ENCODE measurements at regions not wholly inside any gene's neighbourhood (a gene's known extent, or its start where the extent isn't known, plus 50 kb on each side); places are given as distances from the start of the nearest gene placed in this dataset.

DNA sequence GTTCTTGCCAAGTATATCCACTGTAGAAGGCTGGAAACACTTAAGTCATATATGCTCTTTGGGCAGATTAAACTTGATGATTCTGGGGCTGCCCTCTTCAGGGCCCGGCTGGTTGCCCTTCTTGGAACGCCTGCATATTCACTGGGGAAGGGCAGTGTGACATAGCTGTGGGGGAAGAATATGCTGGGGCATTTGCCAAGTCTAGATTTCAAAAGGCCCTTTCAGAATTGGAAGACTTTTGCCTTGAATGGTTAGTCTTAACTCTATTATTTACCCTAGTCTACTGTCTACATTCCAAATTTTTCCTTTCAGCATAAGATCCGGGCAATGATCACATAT lies 161.2 kb upstream of the PITX1 start:
- no peak for DNase-seq

DNA sequence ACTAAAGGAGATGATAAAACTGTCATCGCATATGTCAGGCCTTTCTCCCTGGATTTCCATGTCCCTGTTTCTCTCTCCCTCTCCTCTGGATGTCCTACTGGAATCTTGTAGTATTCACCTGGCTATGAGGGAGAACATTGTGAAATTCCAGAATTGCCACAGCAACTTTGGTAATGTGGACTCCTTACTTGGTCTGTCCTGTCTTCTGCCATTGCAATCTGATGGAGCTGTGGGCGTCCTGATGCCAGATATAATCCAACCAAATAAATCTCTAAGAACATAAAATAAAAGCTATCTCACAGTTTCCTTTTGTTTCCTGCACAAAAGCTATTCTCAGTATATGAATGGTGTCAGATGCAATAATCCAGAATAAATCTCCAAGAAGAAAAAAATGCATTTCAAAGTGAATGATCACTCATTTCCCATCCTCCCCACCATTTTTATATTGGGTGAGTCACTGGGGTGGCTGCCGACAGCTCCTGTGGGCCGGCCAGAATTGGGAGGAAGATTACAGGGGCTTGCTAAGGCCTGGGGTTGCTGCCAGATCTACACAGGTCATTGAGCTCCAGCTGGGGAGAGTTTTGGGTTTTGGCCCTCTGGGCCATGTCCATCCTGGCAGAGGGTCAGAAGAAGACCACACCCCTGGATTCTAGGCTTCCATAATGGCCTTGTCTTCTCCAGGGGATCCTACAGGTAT lies 160.7 kb upstream of the PITX1 start:
- DNase-seq: no peak

DNA sequence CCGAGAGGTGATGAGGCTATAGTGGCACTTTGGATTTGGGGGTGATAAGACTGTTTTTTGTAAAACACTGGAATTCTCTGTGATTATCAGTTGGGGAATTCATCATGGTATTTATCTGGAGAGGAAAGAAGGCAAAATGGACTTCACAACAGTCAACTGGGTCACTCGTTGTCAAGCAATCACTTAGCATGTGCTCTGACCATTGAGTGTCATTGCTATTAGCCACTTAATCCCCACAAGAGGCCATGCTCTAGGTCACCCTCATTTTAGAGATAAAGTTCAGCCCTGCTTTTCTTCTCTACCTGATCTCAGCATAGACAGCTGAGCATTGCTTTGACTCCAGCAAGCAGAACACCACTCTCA lies 160.1 kb upstream of the PITX1 start:
- DNase-seq: no peak

DNA sequence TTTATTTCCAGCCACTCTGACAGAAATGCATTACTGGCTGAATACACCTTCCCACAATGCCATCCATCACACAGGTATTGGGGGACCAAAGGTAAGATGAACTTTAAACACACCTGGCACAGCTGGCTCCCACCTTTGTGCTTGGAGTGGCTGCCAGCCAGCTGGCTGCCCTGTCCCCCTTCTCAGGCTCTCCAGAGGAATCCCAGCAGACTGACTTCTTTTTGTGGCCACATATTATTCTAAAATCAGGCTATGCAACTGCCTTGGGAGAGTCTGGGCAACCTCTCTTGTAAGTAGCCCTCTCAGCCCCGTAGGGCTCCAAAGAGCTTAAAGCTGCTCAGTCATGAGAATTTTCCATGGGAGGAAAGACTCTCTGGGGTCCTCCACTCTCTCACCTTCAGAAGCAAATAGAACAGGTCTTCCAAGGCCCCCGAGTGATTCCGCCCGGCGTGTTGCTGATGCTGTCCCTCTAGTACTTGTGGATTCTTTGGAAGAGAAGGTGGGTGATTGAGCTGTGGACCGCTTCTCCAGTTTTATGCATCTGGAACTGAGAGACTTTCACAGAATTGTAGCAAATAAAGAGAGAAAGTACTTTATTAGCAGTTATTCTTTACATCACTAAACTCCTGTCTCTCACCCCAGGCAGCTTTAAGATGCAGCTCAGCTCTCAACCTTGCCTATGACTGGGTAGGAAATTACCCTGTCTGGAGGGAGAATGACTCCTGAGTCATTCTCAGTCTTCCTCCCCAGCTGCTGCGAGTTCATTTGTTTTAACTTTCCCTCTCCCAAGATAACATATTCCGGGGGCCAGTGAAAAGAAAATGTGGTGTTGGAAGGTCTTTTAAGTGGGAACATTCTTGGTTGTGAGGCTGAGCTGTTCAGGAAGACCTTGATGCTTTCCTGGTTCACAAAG lies 159.4 kb upstream of the PITX1 start:
- no peak for DNase-seq

DNA sequence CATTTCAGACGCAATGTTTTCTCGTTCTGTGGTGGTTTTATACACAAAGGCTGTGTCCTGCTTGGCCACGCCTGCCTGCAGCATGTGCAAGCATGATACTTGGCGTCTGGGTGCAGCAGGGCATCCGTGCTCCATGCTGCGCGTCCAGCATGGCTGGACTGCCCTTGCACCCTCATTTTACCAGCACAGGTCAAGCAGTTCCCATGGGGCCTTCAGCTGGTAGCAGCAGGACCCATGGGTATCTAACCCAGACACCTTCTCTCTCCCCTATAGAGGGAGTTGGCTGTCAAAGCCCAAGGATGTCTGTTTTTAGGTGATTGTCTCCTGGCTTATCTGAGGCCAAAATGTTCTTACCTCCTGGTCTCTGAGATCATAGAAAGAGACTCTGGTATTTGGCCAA lies 158.3 kb upstream of the PITX1 start:
- DNase-seq: no peak

DNA sequence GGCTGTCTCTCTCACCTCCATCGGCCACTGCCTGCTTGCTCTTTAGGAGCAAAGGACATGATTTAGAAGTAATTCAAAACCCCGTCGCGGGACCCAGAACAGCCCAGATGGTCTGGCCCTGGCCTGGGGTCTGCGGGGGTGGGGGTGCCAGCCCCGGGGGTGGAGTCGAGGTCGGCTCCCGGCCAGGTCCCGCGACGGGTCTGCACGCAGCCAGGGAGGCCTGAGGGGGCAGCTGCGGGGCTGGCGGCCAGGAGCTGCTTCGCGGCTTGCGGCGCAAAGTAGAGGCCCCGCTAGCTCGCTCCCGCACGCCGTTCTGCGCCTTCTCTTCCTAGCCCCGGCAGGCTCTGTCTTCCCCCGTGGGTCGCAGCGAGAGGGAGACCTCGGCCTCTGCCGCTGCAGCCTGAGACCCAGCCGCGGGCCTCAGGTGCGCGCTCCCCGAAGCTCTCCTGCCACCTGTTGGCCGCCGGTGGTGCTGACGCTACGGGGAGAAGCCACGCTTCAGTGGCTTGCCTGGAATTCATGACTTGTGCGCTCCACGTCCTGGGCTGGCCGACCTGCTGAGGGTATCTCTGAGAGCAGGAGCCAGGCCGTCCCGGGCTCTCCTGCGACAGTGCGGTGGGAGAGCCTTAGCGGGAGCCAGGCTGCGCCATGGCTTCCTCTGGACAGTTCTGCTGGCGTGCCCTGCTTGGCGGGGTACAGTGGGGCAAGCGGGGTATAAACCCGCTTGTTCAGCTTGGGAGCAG lies 157.2 kb upstream of the PITX1 start:
- DNase-seq: peak; percentile 74

DNA sequence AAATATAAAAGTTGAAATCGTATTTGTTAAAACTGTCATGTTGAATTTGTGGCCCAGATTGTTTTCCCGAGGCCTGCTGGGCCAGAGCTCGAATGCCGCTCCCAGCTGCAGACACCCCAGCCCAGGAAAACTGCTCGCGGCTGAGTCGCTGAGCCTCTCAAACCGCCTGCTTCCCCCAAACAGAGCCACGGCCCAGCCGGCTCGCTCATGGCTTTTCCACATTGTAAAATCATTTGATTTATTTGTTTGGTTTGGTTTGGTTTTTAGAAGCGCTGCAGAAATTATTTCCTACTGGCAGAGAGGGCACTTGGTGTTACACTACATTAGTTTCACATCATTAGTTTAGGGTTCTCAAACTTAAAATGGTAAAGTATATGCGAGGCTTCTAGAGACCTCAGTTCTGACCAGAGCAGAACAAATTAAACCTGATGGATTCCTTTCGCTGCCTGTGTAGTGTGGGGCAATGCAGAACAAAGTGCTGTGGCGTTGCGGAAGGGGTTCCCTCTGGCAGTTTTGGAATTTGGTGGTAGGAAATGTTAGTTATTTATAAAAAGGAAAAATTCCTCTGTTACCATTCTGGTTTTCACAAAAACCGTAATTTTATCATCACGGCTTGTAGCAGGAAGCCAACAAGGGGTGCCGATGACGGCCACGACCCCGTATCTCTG lies 156.5 kb upstream of the PITX1 start:
- no peak for DNase-seq

DNA sequence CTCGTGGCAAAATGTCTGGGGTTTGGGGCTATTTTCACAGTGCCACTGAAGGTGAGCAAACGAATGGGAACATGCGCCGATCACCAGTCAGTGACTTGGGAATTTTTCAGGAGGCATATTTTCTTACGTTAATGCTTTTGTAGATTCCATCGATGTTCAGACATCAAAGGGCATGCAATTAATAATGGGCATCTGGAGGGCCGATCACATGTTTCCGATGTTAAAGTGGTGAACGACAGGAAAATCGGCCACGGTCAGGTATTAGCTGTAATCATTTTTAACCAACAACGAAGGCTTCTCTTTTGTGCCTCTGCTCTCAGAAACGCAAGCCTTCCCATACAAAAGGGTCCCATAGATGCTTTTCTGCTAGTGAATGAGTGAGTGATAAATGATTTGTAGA lies 155.0 kb upstream of the PITX1 start:
- no peak for DNase-seq

DNA sequence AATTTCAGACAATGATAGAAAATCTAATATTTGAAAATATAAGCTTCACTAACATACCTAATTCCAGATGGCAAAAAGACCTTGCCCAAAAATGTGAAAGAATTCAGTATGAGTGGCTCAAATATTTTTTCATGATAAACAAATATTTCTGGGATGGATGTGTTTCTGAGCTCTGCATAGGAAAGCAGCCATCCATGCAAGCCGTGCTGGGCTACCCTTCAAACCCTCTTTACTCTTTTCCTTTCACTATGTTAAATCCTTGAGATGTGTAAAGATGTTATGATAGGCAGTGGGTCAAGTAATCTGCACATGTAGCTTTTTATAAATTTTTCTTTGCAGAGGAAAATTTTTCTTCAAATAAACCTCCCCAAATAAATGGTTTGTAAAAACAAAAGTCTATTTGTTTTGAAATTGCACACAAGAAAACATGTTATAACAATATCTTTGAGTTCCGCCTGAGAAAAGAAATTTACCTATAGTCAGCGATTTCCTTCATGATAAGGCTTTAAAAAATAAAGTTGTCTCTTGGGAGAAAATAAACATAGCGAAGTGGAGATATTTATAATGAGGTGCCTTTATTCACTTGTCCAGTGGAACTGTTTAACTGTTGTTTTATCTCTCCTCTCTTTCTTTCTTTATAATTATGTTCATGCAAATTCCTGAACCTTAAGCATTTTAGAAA lies 154.3 kb upstream of the PITX1 start:
- no peak for DNase-seq

DNA sequence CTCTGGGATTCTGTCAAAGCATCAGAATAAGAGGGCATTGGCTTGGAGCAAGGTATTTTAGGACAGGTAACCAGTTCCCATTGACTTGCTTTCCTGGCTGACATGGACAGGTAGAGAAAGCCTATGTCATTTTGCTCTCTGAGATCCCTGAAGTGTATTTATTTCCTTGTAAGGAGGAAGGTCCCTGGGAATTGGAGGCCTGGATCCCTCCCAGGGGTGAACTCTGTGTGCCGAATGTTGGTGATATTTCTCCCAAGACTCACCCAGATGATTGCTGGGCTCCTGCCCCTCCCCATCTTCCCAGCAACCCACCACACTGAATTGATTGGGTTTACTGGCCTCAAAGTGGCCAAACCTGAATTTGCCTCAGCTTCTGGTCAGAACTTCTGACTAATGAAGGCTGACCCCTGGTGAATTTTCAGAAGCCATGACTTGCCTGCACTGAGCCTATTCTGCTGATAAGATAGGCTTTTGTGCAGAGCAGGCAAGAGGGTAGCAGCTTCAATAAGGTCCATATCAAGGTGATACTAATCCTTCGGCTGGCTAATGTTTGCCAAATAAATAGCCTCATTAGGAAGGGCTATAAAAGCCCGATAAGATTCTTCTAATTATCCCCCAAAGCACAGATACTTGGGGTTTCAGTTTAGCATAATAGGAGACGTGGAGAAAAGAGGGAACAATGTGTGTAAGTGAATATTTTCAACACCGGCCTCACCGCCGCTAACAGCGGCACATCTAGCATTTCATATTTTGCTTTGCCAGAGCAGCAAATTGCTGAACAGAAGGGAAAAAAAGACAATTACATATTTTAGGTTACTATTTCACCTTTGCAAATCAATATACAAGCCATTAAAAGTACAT lies 152.9 kb upstream of the PITX1 start:
- DNase-seq: no peak

DNA sequence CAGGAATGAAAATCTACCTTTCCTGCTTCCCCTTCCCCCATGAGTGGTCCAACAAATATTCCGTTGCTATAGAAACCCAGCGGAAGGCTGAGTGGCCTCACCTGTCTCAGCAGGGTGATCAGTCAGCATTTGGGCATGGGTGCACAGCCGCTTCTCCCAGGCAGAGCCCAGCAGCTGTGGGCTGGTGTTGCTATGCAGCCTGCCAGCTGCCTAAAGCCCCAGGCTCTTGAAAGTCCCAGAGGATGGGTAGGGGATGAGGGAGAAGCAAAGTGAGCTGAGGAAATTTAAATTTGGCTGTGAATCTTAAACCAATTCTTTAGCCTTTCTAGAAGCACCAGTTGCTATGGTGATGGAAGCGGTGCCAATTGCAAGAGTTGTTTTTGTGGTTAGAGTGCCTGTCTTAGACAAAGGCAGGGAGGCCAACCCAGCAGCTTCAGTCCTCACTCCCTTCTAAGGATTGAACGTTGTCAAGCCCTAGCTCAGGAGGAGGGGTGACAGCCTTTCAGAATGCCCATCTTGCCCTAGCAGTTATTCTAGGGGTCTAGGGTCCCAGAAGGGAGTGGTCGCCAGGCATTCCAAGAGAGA lies 151.5 kb upstream of the PITX1 start:
- no peak for DNase-seq

DNA sequence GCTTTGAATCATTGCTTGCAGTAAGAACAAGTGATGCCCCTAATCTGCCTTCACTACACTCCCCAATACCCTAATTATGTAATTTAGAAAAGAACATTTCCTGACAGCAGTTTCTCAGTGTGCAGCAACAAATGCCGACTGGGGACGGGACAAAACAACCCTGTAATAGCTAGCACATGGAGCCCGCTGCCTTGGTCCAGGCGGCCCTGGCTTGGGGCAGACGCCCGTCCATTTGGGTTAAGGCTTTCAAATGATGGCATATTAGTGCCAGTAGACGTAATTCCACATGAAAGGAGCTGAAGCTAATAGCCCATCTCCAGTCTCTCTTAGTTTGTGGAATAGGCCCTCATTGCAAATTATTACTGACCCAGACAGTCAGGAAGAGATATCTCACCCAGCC lies 150.6 kb upstream of the PITX1 start:
- no peak for DNase-seq

DNA sequence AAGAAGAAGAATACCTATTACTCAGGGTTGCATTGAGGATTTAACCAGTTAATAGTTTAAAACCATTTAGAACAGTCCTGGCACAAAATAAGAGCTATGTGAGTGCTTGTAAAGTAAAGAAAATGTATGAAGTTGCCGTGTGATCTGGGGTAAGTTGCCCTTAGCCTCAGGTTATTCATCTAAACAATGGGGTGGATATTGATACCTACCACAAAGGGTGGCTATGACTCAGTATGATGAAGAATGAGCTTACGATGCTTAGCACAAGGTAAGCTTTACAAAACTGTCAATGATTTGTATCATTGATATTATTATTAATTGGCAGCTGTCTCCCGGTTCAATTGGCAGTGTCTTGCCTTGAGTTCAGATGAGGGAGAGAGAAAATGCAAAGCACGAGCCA lies 149.4 kb upstream of the PITX1 start:
- DNase-seq: no peak

DNA sequence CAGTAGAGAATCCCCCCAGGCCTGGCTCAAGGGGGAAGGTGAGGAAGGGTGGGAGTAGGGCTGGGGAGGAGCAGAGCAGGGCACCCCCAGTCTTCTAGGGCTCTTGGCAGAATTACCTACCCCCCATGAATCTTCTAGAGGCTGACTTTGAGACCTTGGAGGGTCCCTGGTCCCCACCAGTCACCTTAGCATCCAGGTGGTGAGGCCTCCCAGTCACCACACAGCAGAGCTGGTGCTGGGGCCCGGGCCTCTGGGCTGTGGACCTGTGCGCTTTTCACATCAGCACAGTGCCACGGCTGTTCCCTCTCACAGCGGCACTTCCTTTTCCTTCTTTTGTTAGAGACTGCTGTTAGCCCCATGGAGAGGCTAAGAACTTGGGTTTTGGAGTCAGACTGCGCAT lies 148.6 kb upstream of the PITX1 start:
- DNase-seq: no peak

DNA sequence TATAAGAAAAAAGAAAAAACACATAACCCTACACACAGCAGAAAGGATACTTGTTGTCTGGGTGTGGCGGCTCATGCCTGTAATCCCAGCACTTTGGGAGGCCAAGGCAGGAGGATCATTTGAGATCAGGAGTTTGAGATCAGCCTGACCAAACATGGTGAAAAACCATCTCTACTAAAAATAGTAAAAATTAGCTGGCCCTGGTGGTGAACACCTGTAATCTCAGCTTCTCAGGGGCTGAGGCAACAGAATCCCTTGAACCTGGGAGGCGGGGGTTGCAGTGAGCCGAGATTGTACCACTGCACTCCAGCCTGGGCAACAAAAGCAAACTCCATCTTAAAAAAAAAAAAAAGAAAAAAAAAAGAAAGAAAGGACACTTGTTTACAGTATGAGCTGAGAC lies 147.6 kb upstream of the PITX1 start:
- no peak for DNase-seq

DNA sequence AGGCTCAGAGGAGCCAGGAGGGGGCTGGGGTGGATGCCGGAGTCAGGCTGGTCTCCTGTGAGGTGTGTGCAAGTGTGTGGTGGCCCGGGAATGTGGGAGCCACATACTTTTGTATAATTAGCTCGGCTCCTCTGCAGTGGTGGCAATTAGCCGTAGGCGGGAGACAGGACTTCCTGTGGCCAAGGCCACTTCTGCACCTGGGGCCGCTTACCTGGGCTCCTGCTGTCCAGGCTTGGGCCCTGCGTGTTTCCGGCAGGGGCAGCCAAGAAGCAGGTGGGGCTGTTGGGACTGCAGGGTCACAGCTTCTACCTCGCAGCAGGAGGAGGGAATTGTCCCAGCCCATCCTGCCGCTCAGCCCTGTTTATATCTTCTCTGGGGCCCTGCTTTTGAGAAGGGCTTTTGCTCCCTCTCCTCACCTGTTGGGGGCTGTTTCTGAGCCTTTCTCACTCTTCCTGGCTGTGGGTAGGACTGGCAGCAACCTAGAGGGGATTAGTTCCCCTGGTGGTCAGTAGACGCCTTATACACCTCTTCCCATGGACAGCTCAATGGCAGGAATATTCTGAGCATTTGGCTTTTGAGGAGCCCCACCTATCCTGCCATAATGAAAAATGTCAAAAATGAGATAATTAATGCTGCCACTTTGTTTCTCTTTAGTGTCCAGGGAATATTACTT lies 145.4 kb upstream of the PITX1 start:
- DNase-seq: no peak

DNA sequence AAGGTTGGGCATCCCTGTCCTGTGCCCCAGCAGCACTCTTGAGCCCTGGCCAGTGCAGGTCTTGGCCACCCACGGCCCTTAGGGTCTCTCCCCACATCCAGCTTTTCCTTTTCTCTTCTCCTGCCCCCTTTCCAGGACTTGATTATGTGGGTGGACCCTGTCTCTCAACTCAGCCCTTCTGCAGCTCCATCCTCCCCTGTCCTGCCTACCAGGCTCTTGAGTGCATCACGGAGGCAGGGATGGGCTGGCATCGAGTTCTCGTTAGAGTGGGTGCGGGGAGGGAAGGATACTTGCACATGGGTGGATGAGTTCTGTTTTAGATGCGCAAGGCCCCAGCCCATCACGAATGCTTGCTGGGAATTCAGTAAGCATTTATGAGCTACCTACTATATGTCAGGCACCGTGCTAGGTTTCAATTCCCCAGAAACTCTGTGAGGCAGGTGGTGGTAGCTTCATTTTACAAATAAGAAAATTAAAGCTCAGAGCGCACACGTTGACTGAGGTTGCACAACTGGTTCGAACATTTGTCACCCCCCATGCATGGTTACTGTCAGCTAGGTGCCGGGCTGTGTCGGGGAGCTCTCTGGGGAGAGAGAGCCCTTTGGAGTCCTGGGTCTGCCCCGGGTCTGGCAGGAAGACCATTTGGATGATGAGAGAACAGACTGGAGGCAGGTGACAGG lies 144.6 kb upstream of the PITX1 start:
- no peak for DNase-seq

DNA sequence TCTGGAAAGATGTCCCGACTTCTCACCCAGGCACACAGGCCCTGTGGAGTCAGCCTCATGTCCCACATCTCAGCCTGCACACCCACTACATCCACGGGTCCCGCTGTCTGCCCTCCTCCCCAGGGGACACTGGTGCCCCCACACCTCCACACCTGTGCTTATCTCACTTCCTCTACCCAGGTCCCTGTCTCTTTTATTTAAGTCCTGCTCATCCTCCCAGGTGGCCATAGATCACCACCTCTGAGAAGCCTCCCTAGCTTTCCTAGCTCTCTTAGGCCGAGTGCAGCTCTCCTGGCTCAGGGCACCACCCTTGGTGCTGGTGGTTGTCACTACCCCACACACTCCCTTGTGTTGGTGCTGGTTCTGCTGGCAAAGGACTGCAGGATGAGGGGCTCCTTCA lies 143.6 kb upstream of the PITX1 start:
- no peak for DNase-seq

DNA sequence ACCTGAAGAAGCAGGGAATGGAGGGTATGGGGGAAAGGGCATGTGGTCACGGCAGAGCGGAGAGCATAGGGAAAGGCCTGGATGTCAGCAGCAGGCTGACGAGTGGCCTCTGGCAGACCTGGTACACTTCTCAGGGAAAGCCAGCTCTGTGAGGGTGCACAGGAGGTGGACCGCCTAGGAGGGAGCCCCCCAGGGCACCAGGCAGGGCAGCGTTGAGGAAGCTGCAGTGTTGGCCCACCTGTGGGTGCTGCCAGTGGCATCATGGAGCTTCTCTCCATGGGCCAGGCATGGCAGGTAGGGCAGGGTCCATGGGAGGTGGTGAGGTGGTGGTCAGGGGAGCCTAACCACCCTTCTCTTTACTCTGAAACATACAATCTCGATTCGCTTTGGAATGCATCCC lies 143.0 kb upstream of the PITX1 start:
- DNase-seq: no peak

Data from stimulated activated CD4-positive, alpha-beta T cell treated with anti-CD3 and anti-CD28 coated beads, Interleukin-12 subunit alpha, Interleukin-12 subunit beta, amount 100 ng/mL, for 4 hours (primary cell).